ENCODE measurements at regions not wholly inside any gene's neighbourhood (a gene's known extent, or its start where the extent isn't known, plus 50 kb on each side); places are given as distances from the start of the nearest gene placed in this dataset.

DNA sequence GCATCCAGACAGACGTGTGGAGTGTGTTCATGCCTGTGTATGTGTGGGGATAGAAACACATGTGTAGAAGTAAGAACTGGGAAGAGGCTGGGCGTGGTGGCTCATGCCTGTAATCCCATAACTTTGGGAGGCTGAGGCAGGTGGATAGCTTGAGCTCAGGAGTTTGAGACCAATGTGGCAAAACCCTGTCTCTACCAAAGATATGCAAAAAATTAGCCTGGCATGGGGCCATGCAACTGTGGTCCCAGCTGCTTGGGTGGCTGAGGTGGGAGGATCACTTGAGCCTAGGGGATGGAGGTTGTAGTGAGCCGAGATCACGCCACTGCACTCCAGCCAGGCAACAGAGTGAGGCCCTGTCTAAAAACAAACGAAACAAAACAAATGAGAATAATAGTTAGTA, 1166.6 kb downstream of the TBC1D22A start:
- Histone ChIP-seq H3K4me3 (replicated peaks; ENCODE audit: low read depth, low read length) (no peak overlapping the region), H3K36me3 (ENCODE audit: control insufficient read depth, insufficient read depth, low read length) (no peaks in the 10 kb centered on the region), H3K27me3 (replicated peaks; ENCODE audit: control insufficient read depth, insufficient read depth, low read length) (no peaks in the 10 kb centered on the region)
- DNase-seq (ENCODE audit: extremely low read depth, insufficient read length): no peak
- TF ChIP-seq, protein P1, sequence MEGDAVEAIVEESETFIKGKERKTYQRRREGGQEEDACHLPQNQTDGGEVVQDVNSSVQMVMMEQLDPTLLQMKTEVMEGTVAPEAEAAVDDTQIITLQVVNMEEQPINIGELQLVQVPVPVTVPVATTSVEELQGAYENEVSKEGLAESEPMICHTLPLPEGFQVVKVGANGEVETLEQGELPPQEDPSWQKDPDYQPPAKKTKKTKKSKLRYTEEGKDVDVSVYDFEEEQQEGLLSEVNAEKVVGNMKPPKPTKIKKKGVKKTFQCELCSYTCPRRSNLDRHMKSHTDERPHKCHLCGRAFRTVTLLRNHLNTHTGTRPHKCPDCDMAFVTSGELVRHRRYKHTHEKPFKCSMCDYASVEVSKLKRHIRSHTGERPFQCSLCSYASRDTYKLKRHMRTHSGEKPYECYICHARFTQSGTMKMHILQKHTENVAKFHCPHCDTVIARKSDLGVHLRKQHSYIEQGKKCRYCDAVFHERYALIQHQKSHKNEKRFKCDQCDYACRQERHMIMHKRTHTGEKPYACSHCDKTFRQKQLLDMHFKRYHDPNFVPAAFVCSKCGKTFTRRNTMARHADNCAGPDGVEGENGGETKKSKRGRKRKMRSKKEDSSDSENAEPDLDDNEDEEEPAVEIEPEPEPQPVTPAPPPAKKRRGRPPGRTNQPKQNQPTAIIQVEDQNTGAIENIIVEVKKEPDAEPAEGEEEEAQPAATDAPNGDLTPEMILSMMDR (IDR thresholded peaks at IDR 0.05; ENCODE audit: insufficient read depth, low read length, poor library complexity, severe bottlenecking): no peak

DNA sequence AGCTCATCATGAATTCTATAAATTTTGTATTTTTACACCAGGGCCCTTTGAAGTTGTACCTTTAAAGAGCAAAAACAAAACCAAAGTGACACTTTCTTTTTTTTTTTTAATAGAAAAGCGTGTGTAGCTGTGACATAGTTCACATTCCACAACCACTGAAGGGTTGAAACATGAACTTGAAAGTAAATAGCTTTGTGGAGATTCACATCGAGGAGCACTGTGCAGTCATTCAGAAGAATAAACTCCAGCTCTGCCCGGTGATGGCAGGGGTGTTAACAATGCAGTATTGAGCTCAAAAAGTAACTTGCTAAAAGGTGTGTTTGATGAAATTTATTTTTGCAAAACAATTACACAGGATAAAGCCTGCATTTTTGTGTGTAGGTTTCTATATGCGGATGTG, 1166.2 kb downstream of the TBC1D22A start:
- DNase-seq (ENCODE audit: extremely low read depth, insufficient read length): no peak
- TF ChIP-seq, protein P1 (IDR thresholded peaks at IDR 0.05; ENCODE audit: insufficient read depth, low read length, poor library complexity, severe bottlenecking): no peak
- Histone ChIP-seq H3K36me3 (ENCODE audit: control insufficient read depth, insufficient read depth, low read length) (no peaks in the 10 kb centered on the region), H3K4me3 (replicated peaks; ENCODE audit: low read depth, low read length) (no peak overlapping the region), H3K27me3 (replicated peaks; ENCODE audit: control insufficient read depth, insufficient read depth, low read length) (no peaks in the 10 kb centered on the region)

DNA sequence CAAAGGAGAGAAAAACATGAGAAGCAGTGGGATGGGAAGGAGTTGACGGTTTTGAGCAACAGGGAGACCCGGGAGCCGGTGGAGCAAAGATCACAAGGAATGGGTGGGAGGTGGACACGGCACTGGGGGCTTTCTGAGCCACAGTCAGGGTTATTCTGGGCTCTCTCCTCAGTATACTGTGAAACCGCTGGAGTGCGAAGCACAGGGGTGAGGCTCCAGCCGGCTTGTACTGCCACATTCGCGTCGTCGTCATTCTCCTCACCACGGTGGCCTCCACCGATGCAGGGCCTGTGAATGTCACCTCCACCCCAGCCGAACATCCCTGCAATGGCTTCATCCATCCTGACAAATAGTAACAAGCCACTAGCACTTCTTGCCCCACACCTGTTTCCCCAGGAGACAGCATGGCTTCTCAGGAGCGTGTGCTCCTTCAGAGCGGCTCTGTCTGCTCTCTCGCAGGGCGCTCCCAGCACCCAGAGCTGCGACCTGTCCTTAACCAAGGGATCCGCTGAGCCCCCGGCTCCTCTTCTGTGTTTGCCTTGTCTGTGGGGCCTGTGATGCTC, 1165.3 kb downstream of the TBC1D22A start:
- TF ChIP-seq, protein P1 (IDR thresholded peaks at IDR 0.05; ENCODE audit: insufficient read depth, low read length, poor library complexity, severe bottlenecking): no peak
- H3K36me3 ChIP-seq (ENCODE audit: control insufficient read depth, insufficient read depth, low read length): no peaks in the 10 kb centered on the region
- H3K27me3 ChIP-seq (replicated peaks; ENCODE audit: control insufficient read depth, insufficient read depth, low read length): no peaks in the 10 kb centered on the region
- no peak for DNase-seq (ENCODE audit: extremely low read depth, insufficient read length)
- H3K4me3 ChIP-seq (replicated peaks; ENCODE audit: low read depth, low read length): no peak overlapping the region

DNA sequence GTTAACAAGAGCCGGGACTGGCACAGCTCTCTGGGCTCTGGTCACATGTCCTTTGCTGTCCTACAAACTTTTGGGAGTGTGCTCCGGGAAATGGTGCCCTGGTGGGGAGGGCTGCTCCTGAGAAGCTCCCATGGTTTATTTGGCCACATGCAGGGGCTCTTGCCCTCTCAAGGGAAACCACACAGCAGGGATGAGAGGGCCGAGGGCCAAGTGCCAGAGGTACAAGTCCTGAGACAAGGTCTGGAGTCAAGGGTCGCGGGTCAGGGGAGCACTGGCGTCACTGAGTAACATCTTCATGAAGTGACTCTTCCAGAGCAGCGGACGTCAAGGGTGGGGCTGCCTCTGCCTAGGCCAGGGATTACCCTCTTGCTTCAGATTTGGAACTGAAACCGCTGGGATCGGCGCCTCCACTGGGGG, 1160.6 kb downstream of the TBC1D22A start:
- Histone ChIP-seq H3K27me3 (replicated peaks; ENCODE audit: control insufficient read depth, insufficient read depth, low read length) (no peaks in the 10 kb centered on the region), H3K4me3 (replicated peaks; ENCODE audit: low read depth, low read length) (no peak overlapping the region), H3K36me3 (ENCODE audit: control insufficient read depth, insufficient read depth, low read length) (no peaks in the 10 kb centered on the region)
- no peak for DNase-seq (ENCODE audit: extremely low read depth, insufficient read length)
- TF ChIP-seq, protein P1 (IDR thresholded peaks at IDR 0.05; ENCODE audit: insufficient read depth, low read length, poor library complexity, severe bottlenecking): no peak

DNA sequence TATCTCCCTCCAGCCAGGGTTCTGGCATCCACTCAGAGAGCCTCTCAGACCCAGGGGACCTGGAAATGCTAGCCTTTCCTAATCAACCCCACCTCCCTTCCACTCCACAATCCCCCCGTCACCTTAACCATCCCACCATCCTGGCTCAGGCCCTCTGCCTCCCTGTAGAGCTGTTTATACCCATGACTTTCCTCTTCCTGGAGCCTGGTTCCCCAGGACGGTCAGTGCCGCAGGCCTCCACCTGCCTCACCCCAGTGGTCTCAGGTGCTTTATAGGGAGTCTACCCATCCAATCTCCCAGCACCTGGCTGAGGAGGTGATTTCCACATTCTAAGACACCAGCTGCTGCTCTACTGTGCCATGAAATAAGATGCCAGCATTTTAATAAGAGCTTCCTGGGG, 1159.5 kb downstream of the TBC1D22A start:
- no peaks in the 10 kb centered on the region for H3K36me3 ChIP-seq (ENCODE audit: control insufficient read depth, insufficient read depth, low read length)
- no peak overlapping the region for H3K4me3 ChIP-seq (replicated peaks; ENCODE audit: low read depth, low read length)
- H3K27me3 ChIP-seq (replicated peaks; ENCODE audit: control insufficient read depth, insufficient read depth, low read length): no peaks in the 10 kb centered on the region
- no peak for DNase-seq (ENCODE audit: extremely low read depth, insufficient read length)
- TF ChIP-seq, protein P1 (IDR thresholded peaks at IDR 0.05; ENCODE audit: insufficient read depth, low read length, poor library complexity, severe bottlenecking): no peak
